A673 (cell line): ENCODE measurements at regions not wholly inside any gene's neighbourhood (a gene's known extent, or its start where the extent isn't known, plus 50 kb on each side); places are given as distances from the start of the nearest gene placed in this dataset.

Experiments used
- BruUV-seq: library from RNA; stranded (reverse); fragments of 400-500 nt; replicated peaks from 2 replicates; lab custom pipeline; 2021; lab: Mats Ljungman, UMichigan
- CTCF ChIA-PET: fragments of 300-600 bp; sonication (Branson Sonifier 250); formaldehyde crosslinking; loops from one replicate; lab custom pipeline; 2022; ENCODE audit warnings: antibody characterized with exemption; lab: Charles Lee
- POLR2A ChIA-PET: fragments of 300-600 bp; sonication (Branson Sonifier 250); formaldehyde crosslinking; loops from one replicate; lab custom pipeline; 2022; ENCODE audit warnings: antibody characterized with exemption; ENCODE audit not compliant: low non-redundant PET; lab: Charles Lee
- DNase-seq: peaks from one replicate; pipeline ENCODE4 v3.0.0-alpha.2; 2015; ENCODE audit warnings: low spot score
- H3K27ac ChIP-seq: fragments of 200-600 bp; sonication (generic); 2 replicates; pipeline ENCODE4 v1.5.1; 2016; ENCODE audit warnings: mixed run types, low read depth, mild to moderate bottlenecking, mixed read lengths, antibody characterized with exemption, low read length; ENCODE audit not compliant: poor library complexity, severe bottlenecking
- H3K27me3 ChIP-seq: fragments of 200-600 bp; sonication (generic); replicated peaks from 2 replicates; pipeline ENCODE4 v1.6.1; 2017; ENCODE audit warnings: mixed run types, low read depth, mild to moderate bottlenecking, mixed read lengths, antibody characterized with exemption, low read length; ENCODE audit not compliant: insufficient read depth, poor library complexity
- H3K36me3 ChIP-seq: fragments of 200-600 bp; sonication (generic); 2 replicates; pipeline ENCODE4 v1.6.1; 2016; ENCODE audit warnings: mixed run types, mild to moderate bottlenecking, mixed read lengths, antibody characterized with exemption, low read length; ENCODE audit not compliant: insufficient read depth, poor library complexity, severe bottlenecking
- H3K4me1 ChIP-seq: fragments of 200-600 bp; sonication (generic); 2 replicates; pipeline ENCODE4 v1.6.1; 2017; ENCODE audit warnings: mixed run types, mild to moderate bottlenecking, mixed read lengths, antibody characterized with exemption, low read length; ENCODE audit not compliant: insufficient read depth, poor library complexity, severe bottlenecking
- H3K4me3 ChIP-seq: fragments of 200-600 bp; sonication (generic); 2 replicates; pipeline ENCODE4 v1.5.1; 2016; ENCODE audit warnings: low read depth, mixed run types, mild to moderate bottlenecking, mixed read lengths, low read length; ENCODE audit not compliant: poor library complexity, severe bottlenecking
- H3K9me3 ChIP-seq: fragments of 200-600 bp; sonication (generic); 2 replicates; pipeline ENCODE4 v1.6.1; 2016; ENCODE audit warnings: mixed run types, low read depth, mild to moderate bottlenecking, mixed read lengths, antibody characterized with exemption, low read length; ENCODE audit not compliant: poor library complexity, severe bottlenecking
- EZH2 ChIP-seq: fragments of 200-600 bp; sonication (generic); IDR thresholded peaks from 2 replicates; pipeline ENCODE4 v1.6.1; 2017; ENCODE audit warnings: borderline replicate concordance, low read depth, mild to moderate bottlenecking, mixed read lengths, antibody characterized with exemption, low read length; ENCODE audit not compliant: poor library complexity, severe bottlenecking
- intact Hi-C: fragments of 100-400 bp; cut with micrococcal nuclease; formaldehyde crosslinking; loops from one replicate; pipeline ENCODE4 v1.10.0; 2022; ENCODE audit not compliant: unreplicated experiment
- TF ChIP-seq, protein P1 (sequence below): fragments of 300-800, 200-600 bp; sonication (generic); conservative IDR thresholded peaks from 2 replicates; pipeline ENCODE4 v1.5.1; 2017; ENCODE audit warnings: low read depth, mild to moderate bottlenecking, antibody characterized with exemption, low read length, moderate library complexity, mixed read lengths

DNA sequence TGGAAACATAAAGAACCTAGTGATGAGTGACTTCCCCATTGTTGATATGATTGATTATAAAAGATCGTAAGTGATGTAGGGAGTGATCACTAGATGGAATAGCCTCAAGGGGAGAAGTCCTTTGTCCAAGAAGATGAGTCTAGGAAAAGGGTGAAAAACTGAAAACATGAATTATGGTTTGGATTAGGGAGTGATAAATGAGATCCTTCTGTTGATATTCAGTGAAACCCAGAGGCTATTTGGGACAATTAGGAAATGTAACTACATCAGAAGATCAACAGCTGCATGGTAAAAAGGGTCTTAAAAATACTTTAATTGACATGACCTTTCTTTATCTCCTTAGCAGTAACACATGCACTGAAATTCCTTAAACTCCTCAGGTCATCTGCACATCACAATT lies 124.0 kb upstream of the UNC5C start:
- POLR2A ChIA-PET: no interaction called here
- intact Hi-C loops: no loop called here
- no peak for TF ChIP-seq EZH2
- TF ChIP-seq, protein P1, sequence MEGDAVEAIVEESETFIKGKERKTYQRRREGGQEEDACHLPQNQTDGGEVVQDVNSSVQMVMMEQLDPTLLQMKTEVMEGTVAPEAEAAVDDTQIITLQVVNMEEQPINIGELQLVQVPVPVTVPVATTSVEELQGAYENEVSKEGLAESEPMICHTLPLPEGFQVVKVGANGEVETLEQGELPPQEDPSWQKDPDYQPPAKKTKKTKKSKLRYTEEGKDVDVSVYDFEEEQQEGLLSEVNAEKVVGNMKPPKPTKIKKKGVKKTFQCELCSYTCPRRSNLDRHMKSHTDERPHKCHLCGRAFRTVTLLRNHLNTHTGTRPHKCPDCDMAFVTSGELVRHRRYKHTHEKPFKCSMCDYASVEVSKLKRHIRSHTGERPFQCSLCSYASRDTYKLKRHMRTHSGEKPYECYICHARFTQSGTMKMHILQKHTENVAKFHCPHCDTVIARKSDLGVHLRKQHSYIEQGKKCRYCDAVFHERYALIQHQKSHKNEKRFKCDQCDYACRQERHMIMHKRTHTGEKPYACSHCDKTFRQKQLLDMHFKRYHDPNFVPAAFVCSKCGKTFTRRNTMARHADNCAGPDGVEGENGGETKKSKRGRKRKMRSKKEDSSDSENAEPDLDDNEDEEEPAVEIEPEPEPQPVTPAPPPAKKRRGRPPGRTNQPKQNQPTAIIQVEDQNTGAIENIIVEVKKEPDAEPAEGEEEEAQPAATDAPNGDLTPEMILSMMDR: no peak

DNA sequence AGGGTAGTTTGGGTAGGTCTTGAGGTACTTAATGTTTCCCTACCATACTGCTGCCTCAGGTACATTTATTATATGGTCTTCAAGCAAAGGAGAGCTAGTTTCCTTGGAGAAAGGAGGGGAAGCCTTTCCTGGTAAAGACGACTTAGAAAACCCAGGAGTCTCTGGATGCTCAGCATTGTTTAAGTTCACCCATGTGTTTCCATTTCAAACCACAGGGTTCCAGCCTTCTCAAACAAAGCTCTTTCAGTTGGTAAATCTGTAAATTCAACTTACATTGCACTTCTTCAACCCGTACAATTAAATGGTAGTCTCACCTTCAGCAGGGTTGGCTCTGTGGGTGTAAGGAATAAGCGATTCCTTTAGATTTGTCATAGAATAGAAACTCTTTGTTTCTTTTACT lies 111.9 kb upstream of the UNC5C start:
- H3K4me1 ChIP-seq: no peaks in the 10 kb centered on the region
- intact Hi-C loops: no loop called here
- no peak for DNase-seq
- H3K27ac ChIP-seq: no peak overlapping the region
- no peaks in the 10 kb centered on the region for H3K36me3 ChIP-seq
- no peaks in the 10 kb centered on the region for H3K27me3 ChIP-seq
- no TSS peak for BruUV-seq
- H3K4me3 ChIP-seq: no peak overlapping the region
- H3K9me3 ChIP-seq: no peaks in the 10 kb centered on the region
- ChIA-PET CTCF (no interaction called here), POLR2A (no interaction called here)
- no peak for TF ChIP-seq EZH2
- TF ChIP-seq, protein P1: no peak

More for the DNA sequence above, 124.0 kb upstream of the UNC5C start:
- H3K27me3 ChIP-seq: no peaks in the 10 kb centered on the region
- no TSS peak for BruUV-seq
- no peak for DNase-seq
- H3K36me3 ChIP-seq: no peaks in the 10 kb centered on the region
- CTCF ChIA-PET: no interaction called here
- H3K4me3 ChIP-seq: no peak overlapping the region
- no peaks in the 10 kb centered on the region for H3K4me1 ChIP-seq
- no peaks in the 10 kb centered on the region for H3K9me3 ChIP-seq
- H3K27ac ChIP-seq: no peak overlapping the region

DNA sequence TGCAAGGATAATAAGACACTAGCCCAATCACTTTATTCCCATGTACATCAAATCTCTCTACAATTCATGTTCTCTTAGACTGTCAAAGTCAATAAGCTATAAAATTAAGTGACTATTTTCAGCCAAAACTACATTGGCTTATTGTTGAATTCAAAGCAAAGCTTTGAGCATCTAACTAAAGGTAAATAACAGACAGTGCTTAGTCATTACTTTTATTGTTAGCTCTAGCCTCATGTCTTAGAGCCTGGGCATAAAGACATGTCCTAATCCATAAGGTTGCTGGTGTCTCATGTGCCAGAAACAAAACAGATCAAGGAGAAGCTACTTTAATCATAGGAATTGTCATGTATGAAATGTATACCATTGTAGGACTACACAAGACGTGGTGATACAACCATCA lies 103.1 kb upstream of the UNC5C start:
- H3K36me3 ChIP-seq: no peaks in the 10 kb centered on the region
- H3K9me3 ChIP-seq: no peaks in the 10 kb centered on the region
- no peak for DNase-seq
- CTCF ChIA-PET: no interaction called here
- no peak overlapping the region for H3K4me3 ChIP-seq
- H3K27ac ChIP-seq: no peak overlapping the region
- H3K27me3 ChIP-seq: no peaks in the 10 kb centered on the region
- no peak for TF ChIP-seq EZH2
- TF ChIP-seq, protein P1: no peak
- no peaks in the 10 kb centered on the region for H3K4me1 ChIP-seq
- intact Hi-C loops: no loop called here
- POLR2A ChIA-PET: no interaction called here
- BruUV-seq: no TSS peak
